Omental fat pad (tissue), 3 donors: ENCODE measurements at regions not wholly inside any gene's neighbourhood (a gene's known extent, or its start where the extent isn't known, plus 50 kb on each side); places are given as distances from the start of the nearest gene placed in this dataset.
A peak's percentile ranks its signal among the peaks of the same experiment; 100 is the strongest.

Source experiments
- ATAC-seq: fragments of 150-250 bp; one replicate; pipeline ENCODE4 v1.9.1; 2016; ENCODE audit warnings: mild to moderate bottlenecking, moderate library complexity; ENCODE audit not compliant: low FRiP score
- DNase-seq: peaks from one replicate; pipeline ENCODE4 v3.0.0-alpha.2; 2019; ENCODE audit warnings: low spot score
- CTCF ChIP-seq, 3 donors: fragments of 450-650 bp; IDR thresholded peaks; one replicate each; pipeline ENCODE4 v1.5.1; 2016 to 2017; ENCODE audit warnings: antibody characterized with exemption in 3 of 3, mild to moderate bottlenecking in 3 of 3, moderate library complexity in 2 of 3

- DNase-seq = no peak
- TF ChIP-seq CTCF (IDR thresholded peaks at IDR 0.05) = no peak
- peak; percentile 41 for ATAC-seq
Measured at GRCh38 chr22:34966980-34967565, 98.9 kb upstream of the ISX start.

- no peak for TF ChIP-seq CTCF (IDR thresholded peaks at IDR 0.05)
- DNase-seq = no peak
- no peak for ATAC-seq
Measured at GRCh38 chr22:34969001-34969790, 96.8 kb upstream of the ISX start.

- DNase-seq (no peak), ATAC-seq (no peak)
- TF ChIP-seq CTCF (IDR thresholded peaks at IDR 0.05) = no peak
Measured at GRCh38 chr22:34971456-34971855, 94.5 kb upstream of the ISX start.

GRCh38 chr22:34972191-34972897 is 93.6 kb upstream of the ISX start:
- ATAC-seq (no peak), DNase-seq (no peak)
- TF ChIP-seq CTCF (IDR thresholded peaks at IDR 0.05) = no peak

- no peak for DNase-seq
- no peak for TF ChIP-seq CTCF (IDR thresholded peaks at IDR 0.05)
- ATAC-seq = no peak
Measured at GRCh38 chr22:34973016-34973415, 92.9 kb upstream of the ISX start.

- DNase-seq (no peak), ATAC-seq (no peak)
- TF ChIP-seq CTCF (IDR thresholded peaks at IDR 0.05) = no peak
Measured at GRCh38 chr22:34973926-34974325, 92.0 kb upstream of the ISX start.
